MM.1S (cell line): ENCODE measurements at regions not wholly inside any gene's neighbourhood (a gene's known extent, or its start where the extent isn't known, plus 50 kb on each side); places are given as distances from the start of the nearest gene placed in this dataset.

Source experiments
- CTCF ChIP-seq: fragments of 300-600 bp; sonication (generic); IDR thresholded peaks from 2 replicates; pipeline ENCODE4 v1.5.1; 2016; ENCODE audit warnings: antibody characterized with exemption, low read length, mixed read lengths
- EZH2 ChIP-seq: fragments of 300-600 bp; sonication (generic); optimal IDR thresholded peaks from 2 replicates; pipeline ENCODE3; 2017; ENCODE audit warnings: low read depth, mild to moderate bottlenecking, antibody characterized with exemption, low read length, mixed read lengths

GRCh38 chr2:150107170-150107569 lies 380.3 kb downstream of the RND3 start:
- TF ChIP-seq CTCF = no peak
- no peak for TF ChIP-seq EZH2
